H1 (cell line): ENCODE measurements at regions not wholly inside any gene's neighbourhood (a gene's known extent, or its start where the extent isn't known, plus 50 kb on each side); places are given as distances from the start of the nearest gene placed in this dataset.

Source experiments
- ASH2L ChIP-seq: fragments of 200-600, 300-600 bp; sonication (generic); IDR thresholded peaks from one replicate; pipeline ENCODE4 v1.7.1; 2017; ENCODE audit warnings: low read length
- CHD7 ChIP-seq: fragments of 300-600 bp; sonication (generic); IDR thresholded peaks from 2 replicates; pipeline ENCODE4 v1.7.1; 2012; ENCODE audit warnings: low read length, moderate library complexity, mild to moderate bottlenecking, inconsistent platforms; ENCODE audit not compliant: insufficient replicate concordance
- GABPA ChIP-seq: IDR thresholded peaks from 2 replicates; pipeline ENCODE4 v1.6.1; 2011; ENCODE audit warnings: mild to moderate bottlenecking, low read length, moderate library complexity, borderline replicate concordance; ENCODE audit not compliant: insufficient read depth
- NANOG ChIP-seq: IDR thresholded peaks from 2 replicates; pipeline ENCODE4 v1.6.1; 2011; ENCODE audit warnings: low read length, low read depth, mild to moderate bottlenecking, inconsistent platforms; ENCODE audit not compliant: insufficient read depth, poor library complexity, severe bottlenecking

DNA sequence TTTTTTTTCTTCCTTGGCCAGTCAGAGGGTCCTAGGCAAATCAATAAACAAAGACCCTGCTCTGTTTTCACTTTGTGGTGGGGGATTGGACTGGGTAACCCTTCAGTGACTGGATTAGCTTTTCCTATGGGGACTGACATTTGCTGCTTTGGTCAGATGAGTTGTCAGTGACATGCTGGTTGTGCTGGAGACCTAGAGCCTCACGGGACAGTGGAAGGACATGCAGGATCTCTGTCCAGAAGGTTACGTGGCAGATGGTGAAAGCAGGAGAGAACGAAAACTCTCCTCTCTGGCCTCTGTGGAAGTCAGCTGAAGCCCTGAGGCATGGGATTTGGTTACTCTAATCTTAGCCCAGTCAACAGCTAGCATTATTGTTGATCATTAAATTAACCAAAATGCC, 90.0 kb upstream of the BMPER start (continued):
- no peak for TF ChIP-seq GABPA
- TF ChIP-seq CHD7, result no peak
- no peak for TF ChIP-seq ASH2L
- no peak for TF ChIP-seq NANOG
